ENCODE measurements at regions not wholly inside any gene's neighbourhood (a gene's known extent, or its start where the extent isn't known, plus 50 kb on each side); places are given as distances from the start of the nearest gene placed in this dataset.
A peak's percentile ranks its signal among the peaks of the same experiment; 100 is the strongest.
"Not testable (repeated sequence)": the region's sequence is repeated elsewhere in the genome, so short reads cannot be mapped to it uniquely, and the experiment has no call there.

DNA sequence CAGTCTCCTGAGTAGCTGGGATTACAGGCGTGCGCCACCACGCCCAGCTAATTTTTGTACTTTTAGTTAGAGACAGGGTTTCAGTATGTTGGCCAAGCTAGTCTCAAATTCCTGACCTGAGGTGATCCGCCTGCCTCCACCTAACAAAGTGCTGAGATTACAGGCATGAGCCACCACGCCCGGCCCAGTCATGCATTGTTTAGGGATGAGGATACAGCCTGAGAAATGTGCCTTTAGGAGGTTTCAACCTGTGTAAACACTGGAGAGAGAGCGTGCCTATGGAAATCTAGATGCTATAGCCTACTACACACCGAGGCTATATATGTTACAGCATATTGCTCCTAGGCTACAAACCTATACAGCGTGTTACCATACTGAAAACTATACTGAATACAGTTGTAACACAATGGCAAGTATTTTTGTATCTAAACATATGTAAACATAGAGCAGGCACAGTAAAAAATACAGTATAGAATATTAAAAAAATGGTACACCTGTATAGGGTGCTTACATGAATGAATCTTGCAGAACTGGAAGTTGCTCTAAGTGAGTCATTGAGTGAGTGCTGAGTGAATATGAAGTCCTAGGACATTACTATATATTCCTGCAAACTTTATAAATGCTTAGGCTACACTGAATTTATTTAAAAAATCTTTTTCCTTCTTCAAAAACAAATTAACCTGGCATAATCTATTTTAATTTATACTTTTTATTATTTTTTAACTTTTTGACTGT is 588.2 kb upstream of the ADGRL3 start:
- DNase-seq (ENCODE audit: low spot score) (no peak), FAIRE-seq (no peak)

DNA sequence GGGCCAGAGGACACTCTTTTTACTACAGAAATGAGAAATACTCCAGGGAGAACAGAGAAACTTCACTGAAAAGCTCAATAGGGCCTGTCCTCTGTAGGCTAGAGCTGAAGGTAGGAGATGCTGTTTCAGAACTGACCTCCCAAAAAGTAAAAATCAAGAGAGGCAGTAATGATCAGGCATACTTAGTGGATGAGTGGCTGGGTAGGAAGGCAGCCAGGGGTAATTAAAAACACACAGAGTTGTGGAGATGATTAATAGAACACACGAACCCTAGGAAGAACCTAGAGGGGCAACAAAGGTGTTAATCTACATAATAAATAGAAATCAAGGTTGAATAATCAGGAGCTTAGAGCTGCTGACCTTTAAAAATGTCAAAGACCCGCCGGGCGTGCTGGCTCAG is 582.4 kb upstream of the ADGRL3 start:
- DNase-seq (ENCODE audit: low spot score) (no peak), FAIRE-seq (no peak)

- no peak for DNase-seq (ENCODE audit: low spot score)
Measured at GRCh38 chr4:60619531-60620305, 580.4 kb upstream of the ADGRL3 start.

DNA sequence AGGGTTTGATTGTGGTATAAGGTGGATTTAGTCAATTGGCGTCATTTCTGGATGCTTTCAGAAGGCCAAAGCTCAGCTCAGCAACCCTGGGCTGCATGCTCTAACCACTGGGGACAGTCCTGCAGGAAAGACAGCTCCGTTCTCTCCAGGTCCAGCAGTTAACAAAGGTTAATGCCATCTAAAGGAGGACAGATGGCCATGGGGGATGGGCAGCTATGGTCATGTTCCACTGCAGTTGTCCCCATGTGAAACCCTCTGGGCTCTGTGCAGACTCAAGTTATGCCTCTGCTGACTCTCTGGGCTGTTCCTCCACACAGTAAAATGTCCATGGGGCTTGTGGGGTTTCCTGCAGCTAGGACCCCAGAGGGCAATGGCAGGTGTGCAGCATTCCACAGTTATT is 562.1 kb upstream of the ADGRL3 start:
- FAIRE-seq = no peak
- DNase-seq (ENCODE audit: low spot score) = no peak

More at GRCh38 chr4:60619531-60620305, 580.4 kb upstream of the ADGRL3 start:
- no peak for FAIRE-seq

- DNase-seq (ENCODE audit: low spot score) (no peak), FAIRE-seq (no peak)
Measured at GRCh38 chr4:60648774-60649173, 551.4 kb upstream of the ADGRL3 start.

- DNase-seq (ENCODE audit: low spot score) (no peak), FAIRE-seq (no peak)
Measured at GRCh38 chr4:60652933-60653332, 547.2 kb upstream of the ADGRL3 start.

DNA sequence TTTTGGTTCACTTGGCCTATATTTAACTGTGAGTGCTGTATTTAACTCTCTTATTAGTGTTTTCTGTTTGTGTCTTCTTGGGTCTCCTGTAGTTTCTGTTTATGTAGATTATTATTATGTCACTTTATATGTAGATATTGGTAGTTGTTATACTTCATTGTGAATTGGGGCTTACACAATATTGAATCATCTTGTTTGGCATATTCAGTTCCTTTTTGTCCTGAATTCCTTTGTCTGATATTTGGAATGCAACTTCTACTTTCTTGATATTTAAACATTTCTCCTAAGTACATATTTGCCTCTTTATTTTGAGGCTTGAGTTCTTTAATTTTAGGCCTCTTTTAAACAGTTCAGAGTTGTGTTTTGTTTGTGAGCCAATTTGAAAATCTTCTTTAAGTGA is 544.8 kb upstream of the ADGRL3 start:
- FAIRE-seq (no peak), DNase-seq (ENCODE audit: low spot score) (no peak)

DNA sequence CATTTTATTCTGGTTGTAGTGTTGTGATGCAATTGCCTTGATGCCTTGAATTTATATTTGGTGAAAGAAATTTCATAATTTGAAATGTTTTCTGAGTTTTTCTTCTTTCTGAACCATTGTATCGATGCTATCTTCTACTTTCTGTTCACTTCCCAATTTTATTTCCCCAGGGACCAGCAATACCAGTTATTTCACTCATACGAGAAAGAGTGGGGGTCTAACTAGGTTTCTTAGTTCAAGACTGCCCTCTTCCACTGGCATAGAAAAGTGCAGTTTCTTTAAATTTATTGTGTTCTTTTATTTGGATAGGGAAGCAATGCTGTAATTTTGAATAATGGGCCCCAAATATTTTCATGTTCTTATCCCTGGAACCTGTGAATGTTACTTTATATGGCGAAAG is 544.0 kb upstream of the ADGRL3 start:
- FAIRE-seq = no peak
- no peak for DNase-seq (ENCODE audit: low spot score)

DNA sequence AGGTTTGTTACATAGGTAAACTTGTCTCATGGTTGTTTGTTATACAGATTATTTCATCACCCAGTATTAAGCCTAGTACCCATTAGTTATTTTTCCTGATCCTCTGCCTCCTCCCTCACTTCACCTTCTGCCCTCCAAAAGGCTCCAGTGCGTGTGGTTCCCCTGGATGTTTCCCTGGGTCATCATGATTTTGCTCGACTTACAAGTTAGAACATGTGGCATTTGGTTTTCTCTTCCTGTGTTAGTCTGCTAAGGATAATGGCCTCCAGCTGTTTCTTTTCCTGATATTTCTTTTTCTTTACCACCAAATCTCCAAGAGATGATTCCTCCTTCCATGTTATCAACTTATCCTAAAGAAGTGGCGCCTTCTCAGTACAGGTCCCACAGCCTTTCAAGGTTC is 543.1 kb upstream of the ADGRL3 start:
- FAIRE-seq (no peak), DNase-seq (ENCODE audit: low spot score) (no peak)

GRCh38 chr4:60657807-60658206 is 542.3 kb upstream of the ADGRL3 start:
- FAIRE-seq = no peak
- DNase-seq (ENCODE audit: low spot score) = no peak

DNA sequence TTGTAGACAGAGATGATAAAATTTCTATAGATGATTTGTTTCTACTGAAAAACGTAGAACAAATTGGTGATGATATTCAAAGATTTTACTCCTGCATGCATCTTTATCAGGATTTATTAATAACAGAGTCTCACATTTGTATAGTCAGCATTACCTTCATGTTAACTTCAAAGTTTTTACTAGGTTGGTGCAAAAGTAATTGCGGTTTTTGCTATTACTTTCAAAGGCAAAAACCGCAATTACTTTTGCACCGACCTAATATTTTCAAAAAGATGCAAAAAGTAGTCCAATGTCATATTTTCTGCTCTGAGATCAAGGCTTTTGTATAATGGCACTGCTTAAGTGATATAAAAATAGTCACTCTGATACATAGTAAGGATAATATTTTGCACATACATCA is 536.4 kb upstream of the ADGRL3 start:
- no peak for DNase-seq (ENCODE audit: low spot score)
- FAIRE-seq = no peak

- no peak for DNase-seq (ENCODE audit: low spot score)
- FAIRE-seq = no peak
Measured at GRCh38 chr4:60682901-60683300, 517.2 kb upstream of the ADGRL3 start.

- FAIRE-seq (no peak), DNase-seq (ENCODE audit: low spot score) (no peak)
Measured at GRCh38 chr4:60683357-60683756, 516.8 kb upstream of the ADGRL3 start.

GRCh38 chr4:60683973-60684372 is 516.2 kb upstream of the ADGRL3 start:
- DNase-seq (ENCODE audit: low spot score) (no peak), FAIRE-seq (no peak)

- not testable (repeated sequence) for FAIRE-seq; DNase-seq (ENCODE audit: low spot score)
Measured at GRCh38 chr4:60696062-60696461, 504.1 kb upstream of the ADGRL3 start.

DNA sequence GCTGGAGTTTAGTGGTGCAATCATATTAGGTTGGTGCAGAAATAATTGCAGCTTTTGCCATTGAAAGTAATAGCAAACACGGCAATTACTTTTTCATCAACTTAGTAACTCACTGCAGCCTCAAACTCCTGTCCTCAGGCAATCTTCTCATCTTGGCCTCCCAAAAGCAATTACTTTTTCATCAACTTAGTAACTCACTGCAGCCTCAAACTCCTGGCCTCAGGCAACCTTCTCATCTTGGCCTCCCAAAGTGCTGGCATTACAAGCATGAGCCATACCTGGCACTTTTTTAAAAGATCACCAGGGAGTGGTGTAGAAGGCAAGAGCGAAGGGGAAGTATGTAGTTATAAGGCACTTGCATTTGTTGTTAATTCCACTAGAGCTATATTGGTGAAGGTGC is 491.1 kb upstream of the ADGRL3 start:
- no peak for FAIRE-seq
- DNase-seq (ENCODE audit: low spot score) = no peak

GRCh38 chr4:60718874-60719273 is 481.3 kb upstream of the ADGRL3 start:
- no peak for DNase-seq (ENCODE audit: low spot score)
- FAIRE-seq = no peak

DNA sequence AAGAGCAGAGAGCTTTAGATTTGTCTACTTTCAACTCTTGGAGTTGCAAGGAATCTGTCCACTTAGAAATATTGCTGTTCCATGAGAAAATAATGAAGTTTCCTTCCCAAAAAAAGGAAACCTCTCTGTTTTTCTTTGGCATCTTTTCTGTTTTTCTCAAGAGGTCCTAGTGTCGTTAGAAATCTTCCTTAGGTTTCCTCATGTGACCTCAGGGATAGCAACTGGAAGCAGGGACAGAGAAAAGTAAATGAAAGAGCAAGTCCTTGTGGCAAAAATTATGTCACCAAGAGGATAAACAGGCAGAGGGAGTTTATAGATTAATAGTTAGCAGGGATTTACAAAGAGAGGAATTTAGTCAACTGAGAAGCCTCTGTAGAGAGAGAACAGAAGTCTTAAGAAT is 478.4 kb upstream of the ADGRL3 start:
- FAIRE-seq (no peak), DNase-seq (ENCODE audit: low spot score) (no peak)

- FAIRE-seq = no peak
Measured at GRCh38 chr4:60723796-60724195, 476.3 kb upstream of the ADGRL3 start.

GRCh38 chr4:60724623-60725022 is 475.5 kb upstream of the ADGRL3 start:
- FAIRE-seq (no peak), DNase-seq (ENCODE audit: low spot score) (peak; percentile 62)

More at GRCh38 chr4:60723796-60724195, 476.3 kb upstream of the ADGRL3 start:
- DNase-seq (ENCODE audit: low spot score) = no peak

DNA sequence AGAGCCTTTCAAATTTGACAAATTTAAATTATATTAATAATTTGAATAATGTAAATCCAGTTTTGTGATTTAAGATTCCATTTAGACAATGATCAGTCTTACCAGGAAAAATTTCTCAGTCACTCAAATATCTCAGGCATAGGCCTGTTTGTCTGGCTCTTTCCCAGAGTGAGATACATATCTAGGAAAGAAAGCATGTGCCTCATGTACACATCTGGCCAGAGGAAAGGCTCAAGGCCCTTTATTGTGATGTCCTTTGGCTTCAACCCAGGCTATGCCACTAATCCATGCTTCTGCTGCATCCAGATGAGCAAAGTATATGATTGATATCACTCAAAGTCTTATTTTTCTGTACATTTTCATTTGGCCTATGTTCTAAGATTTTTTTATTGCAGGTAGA is 473.3 kb upstream of the ADGRL3 start:
- FAIRE-seq = no peak
- no peak for DNase-seq (ENCODE audit: low spot score)

DNA sequence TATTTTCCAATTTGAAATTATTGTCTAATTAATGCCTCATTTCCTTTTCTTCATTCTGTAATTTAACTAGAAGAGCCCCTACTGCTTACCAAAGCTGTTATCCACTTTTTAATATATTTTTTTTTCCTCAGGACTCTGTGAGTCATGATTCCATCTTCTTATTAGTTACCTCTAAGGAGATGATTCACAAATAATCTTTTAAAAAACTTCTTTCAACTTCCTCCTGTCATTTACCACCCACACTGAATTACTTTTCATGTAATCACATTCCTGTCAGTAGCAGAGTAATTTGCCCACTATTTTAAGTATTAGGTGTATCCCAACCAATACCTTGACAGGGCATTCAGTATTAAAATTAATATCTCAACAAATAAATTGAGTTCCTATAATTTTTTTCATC is 470.9 kb upstream of the ADGRL3 start:
- no peak for FAIRE-seq
- DNase-seq (ENCODE audit: low spot score) = no peak

- FAIRE-seq; DNase-seq (ENCODE audit: low spot score): not testable (repeated sequence)
Measured at GRCh38 chr4:60729764-60730163, 470.4 kb upstream of the ADGRL3 start.
